ENCODE measurements at regions not wholly inside any gene's neighbourhood (a gene's known extent, or its start where the extent isn't known, plus 50 kb on each side); places are given as distances from the start of the nearest gene placed in this dataset.

GRCh38 chr11:130555251-130555841 lies 106.9 kb downstream of the ADAMTS15 start:
- Histone ChIP-seq H3K27ac (ENCODE audit: extremely low read depth, low read depth, low read length) (no peak overlapping the region), H3K4me1 (ENCODE audit: control insufficient read depth, insufficient read depth, low read length) (0 out of 2 replicates have a peak, but pooled peaks cover 2% of the 10 kb centered on the region), H3K9me3 (ENCODE audit: control insufficient read depth, insufficient read depth, low read depth, low read length) (no peaks in the 10 kb centered on the region), H3K4me3 (ENCODE audit: low read depth, low read length) (no peak overlapping the region), H3K36me3 (ENCODE audit: control insufficient read depth in 2 of 2, insufficient read depth in 1 of 2, low read length in 2 of 2) (no peaks in the 10 kb centered on the region)
- POLR2A ChIA-PET = no interaction called here
- CTCF ChIA-PET = no interaction called here
- no peak for TF ChIP-seq ZNF488 (tag by site-specific recombination; IDR thresholded peaks at IDR 0.05)
- TF ChIP-seq ZNF239 (tag by site-specific recombination; IDR thresholded peaks at IDR 0.05) = no peak
- no peak for TF ChIP-seq ZNF274 (IDR thresholded peaks at IDR 0.05; ENCODE audit: low read length)
- no peak for TF ChIP-seq ZNF274 (tag by site-specific recombination; IDR thresholded peaks at IDR 0.05; ENCODE audit: borderline replicate concordance)
- TF ChIP-seq ZBTB11 (tag by site-specific recombination; conservative IDR thresholded peaks at IDR 0.05; ENCODE audit: low read depth) = no peak
- no peak for TF ChIP-seq SCRT1 (tag by site-specific recombination; IDR thresholded peaks at IDR 0.05; ENCODE audit: borderline replicate concordance)
- TF ChIP-seq SALL2 (tag by site-specific recombination; IDR thresholded peaks at IDR 0.05; ENCODE audit: borderline replicate concordance) = no peak
- no peak for TF ChIP-seq ZNF37A (tag by site-specific recombination; IDR thresholded peaks at IDR 0.05)
- TF ChIP-seq ZNF600 (tag by site-specific recombination; IDR thresholded peaks at IDR 0.05) = no peak
- no peak for TF ChIP-seq ZNF133 (tag by site-specific recombination; IDR thresholded peaks at IDR 0.05)
- TF ChIP-seq ZSCAN4 (tag by site-specific recombination; IDR thresholded peaks at IDR 0.05) = no peak
- no peak for TF ChIP-seq ZNF701 (tag by site-specific recombination; IDR thresholded peaks at IDR 0.05)
- TF ChIP-seq MZF1 (tag by site-specific recombination; IDR thresholded peaks at IDR 0.05; ENCODE audit: borderline replicate concordance) = no peak
- no peak for TF ChIP-seq ZNF155 (tag by site-specific recombination; IDR thresholded peaks at IDR 0.05)

GRCh38 chr11:130560000-130560780 lies 111.7 kb downstream of the ADAMTS15 start:
- Histone ChIP-seq H3K9me3 (ENCODE audit: control insufficient read depth, insufficient read depth, low read depth, low read length) (no peaks in the 10 kb centered on the region), H3K36me3 (ENCODE audit: control insufficient read depth in 2 of 2, insufficient read depth in 1 of 2, low read length in 2 of 2) (no peaks in the 10 kb centered on the region), H3K4me1 (ENCODE audit: control insufficient read depth, insufficient read depth, low read length) (0 out of 2 replicates have a peak, but pooled peaks cover 2% of the 10 kb centered on the region), H3K4me3 (ENCODE audit: low read depth, low read length) (no peak overlapping the region), H3K27ac (ENCODE audit: extremely low read depth, low read depth, low read length) (peak overlapping the region; percentile 10; the same call in 1 of the 2 replicates)
- POLR2A ChIA-PET = interaction anchor here (0.8 kb wide), 1 partner anchor 112 kb away, joined by 3 read pairs; the partner anchor contains the start of gene ADAMTS15
- CTCF ChIA-PET = interaction anchor here (0.9 kb wide), 1 partner anchor 125 kb away, joined by 3 read pairs; no protein-coding TSS in a partner anchor
- no peak for TF ChIP-seq GLI2 (tag by site-specific recombination; IDR thresholded peaks at IDR 0.05; ENCODE audit: borderline replicate concordance, low read depth)
- TF ChIP-seq BCL6B (tag by site-specific recombination; IDR thresholded peaks at IDR 0.05) = peak; percentile 79
- no peak for TF ChIP-seq ZNF394 (tag by site-specific recombination; IDR thresholded peaks at IDR 0.05; ENCODE audit: borderline replicate concordance)
- no peak for TF ChIP-seq ZNF48 (tag by site-specific recombination; IDR thresholded peaks at IDR 0.05)
- no peak for TF ChIP-seq ZNF629 (tag by site-specific recombination; IDR thresholded peaks at IDR 0.05)
- TF ChIP-seq SALL2 (tag by site-specific recombination; IDR thresholded peaks at IDR 0.05; ENCODE audit: borderline replicate concordance) = no peak
- TF ChIP-seq ZBTB44 (tag by site-specific recombination; IDR thresholded peaks at IDR 0.05) = no peak
- TF ChIP-seq ZIC2 (tag by site-specific recombination; IDR thresholded peaks at IDR 0.05) = 0 out of 2 replicates have a peak, but pooled peaks have one; percentile 10
- TF ChIP-seq OSR2 (tag by site-specific recombination; IDR thresholded peaks at IDR 0.05) = peak; percentile 36; the same call in 1 of the 2 replicates
- TF ChIP-seq ZNF791 (tag by site-specific recombination; IDR thresholded peaks at IDR 0.05) = no peak
- no peak for TF ChIP-seq ZSCAN4 (tag by site-specific recombination; IDR thresholded peaks at IDR 0.05)
